ENCODE measurements at regions not wholly inside any gene's neighbourhood (a gene's known extent, or its start where the extent isn't known, plus 50 kb on each side); places are given as distances from the start of the nearest gene placed in this dataset.
"Not testable (repeated sequence)": the region's sequence is repeated elsewhere in the genome, so short reads cannot be mapped to it uniquely, and the experiment has no call there.

DNA sequence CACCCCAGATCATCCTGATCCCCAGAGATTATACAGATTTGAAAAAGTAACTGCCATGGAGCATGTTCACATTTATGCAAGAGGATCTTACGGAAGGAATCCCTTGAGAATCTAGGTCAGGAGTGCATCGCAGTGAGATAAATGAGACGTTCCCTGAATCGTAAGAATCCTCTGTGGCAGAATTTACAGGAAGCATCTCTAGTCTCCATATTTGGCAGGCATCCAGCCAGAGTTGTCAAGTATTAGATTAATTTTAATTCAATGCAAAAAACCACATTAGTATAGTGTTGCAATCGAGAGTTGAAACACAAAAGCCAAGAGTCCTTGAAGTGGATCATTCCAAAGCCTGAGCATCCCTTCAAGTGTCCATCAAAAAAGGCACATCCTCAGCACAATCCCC is 100.8 kb downstream of the RRAGC start:
- DNase-seq (ENCODE audit: low read depth, low spot score) = no peak

- DNase-seq (ENCODE audit: low read depth, low spot score) = no peak
Observed at GRCh38 chr1:38746941-38747600, 112.5 kb downstream of the RRAGC start.

GRCh38 chr1:38746402-38746935 is 113.1 kb downstream of the RRAGC start:
- DNase-seq (ENCODE audit: low read depth, low spot score) = no peak

- no peak for DNase-seq (ENCODE audit: low read depth, low spot score)
Observed at GRCh38 chr1:38745476-38746401, 113.8 kb downstream of the RRAGC start.

DNA sequence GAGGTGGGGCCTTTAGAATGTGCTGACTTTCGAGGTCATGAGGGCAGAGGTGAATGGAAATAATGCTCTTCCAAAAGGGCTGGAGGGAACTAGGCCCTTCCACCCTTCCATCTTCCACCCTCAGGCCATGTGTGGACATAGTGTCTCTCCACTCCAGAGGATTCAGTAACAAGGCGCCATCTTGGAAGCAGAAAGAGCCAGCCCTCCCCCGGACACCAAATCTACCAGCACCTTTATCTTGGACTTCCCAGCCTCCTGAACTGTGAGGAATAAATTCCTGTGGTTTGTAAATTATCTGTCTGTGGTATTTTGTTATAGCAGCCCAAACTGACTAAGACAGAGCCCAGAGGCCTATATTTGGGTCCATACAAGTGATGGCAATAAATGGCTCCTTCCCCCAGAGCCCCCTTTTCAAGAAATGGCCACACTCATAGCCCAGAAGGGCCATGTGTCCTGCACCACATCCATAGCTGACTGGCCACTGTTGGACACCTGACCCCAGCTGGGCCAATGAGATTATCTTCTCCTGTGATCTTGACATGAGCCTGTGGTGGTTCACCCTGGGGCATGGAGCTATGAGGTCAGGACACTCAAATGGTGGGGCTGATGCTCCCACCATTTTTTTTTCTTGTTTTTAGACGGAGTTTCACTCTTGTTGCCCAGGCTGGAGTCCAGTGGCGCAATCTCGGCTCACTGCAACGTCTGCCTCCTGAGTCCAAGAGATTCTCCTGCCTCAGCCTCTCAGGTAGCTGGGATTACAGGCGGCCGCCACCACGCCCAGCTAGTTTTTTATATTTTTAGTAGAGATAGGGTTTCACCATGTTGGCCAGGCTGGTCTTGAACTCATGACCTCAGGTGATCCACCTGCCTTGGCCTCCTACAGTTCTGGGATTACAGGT is 114.9 kb downstream of the RRAGC start:
- DNase-seq (ENCODE audit: low read depth, low spot score) = no peak

- DNase-seq (ENCODE audit: low read depth, low spot score) = no peak
Observed at GRCh38 chr1:38743184-38743583, 116.4 kb downstream of the RRAGC start.

DNA sequence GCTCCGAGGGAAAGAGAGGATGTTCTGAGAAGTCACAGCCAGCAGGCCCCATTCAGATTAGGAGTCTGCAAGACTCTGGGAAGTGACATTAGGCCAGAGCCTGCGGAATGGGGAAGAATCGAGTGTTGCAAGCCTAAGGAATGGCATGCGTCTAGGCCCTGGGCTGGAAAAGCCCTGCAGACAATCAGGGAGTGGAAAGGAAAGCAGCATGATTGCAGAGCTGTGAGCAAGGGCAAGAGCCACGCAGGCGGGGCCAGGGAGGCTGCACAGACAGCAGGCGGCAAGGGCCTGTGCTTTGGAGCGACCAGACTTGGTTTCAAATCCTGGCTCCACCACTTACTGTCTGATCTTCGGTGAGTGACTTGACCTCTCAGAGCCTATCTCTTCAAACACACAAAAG is 118.2 kb downstream of the RRAGC start:
- no peak for DNase-seq (ENCODE audit: low read depth, low spot score)

- no peak for DNase-seq (ENCODE audit: low read depth, low spot score)
Observed at GRCh38 chr1:38740487-38740886, 119.1 kb downstream of the RRAGC start.

DNA sequence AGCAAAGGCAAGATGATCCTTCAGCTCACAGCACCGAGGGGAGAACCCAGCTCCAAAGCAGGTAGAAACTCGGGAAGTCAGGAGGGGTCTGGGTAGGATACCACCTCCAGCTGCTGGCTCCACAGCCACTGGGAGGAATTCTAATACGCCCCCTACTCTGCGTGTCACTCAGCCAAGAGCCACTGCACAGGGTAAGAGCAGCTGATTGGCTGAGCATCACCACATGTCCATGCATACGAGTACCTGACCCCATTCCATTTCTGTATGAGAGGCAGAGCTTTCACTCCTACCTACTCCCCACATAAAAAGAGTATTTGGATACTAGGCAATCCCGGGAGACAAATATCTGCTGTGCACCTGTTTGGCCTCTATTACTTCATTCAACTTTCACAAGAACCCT is 121.4 kb downstream of the RRAGC start:
- no peak for DNase-seq (ENCODE audit: low read depth, low spot score)

GRCh38 chr1:38736399-38736798 is 123.2 kb downstream of the RRAGC start:
- no peak for DNase-seq (ENCODE audit: low read depth, low spot score)

- no peak for DNase-seq (ENCODE audit: low read depth, low spot score)
Observed at GRCh38 chr1:38735651-38736161, 123.9 kb downstream of the RRAGC start.

DNA sequence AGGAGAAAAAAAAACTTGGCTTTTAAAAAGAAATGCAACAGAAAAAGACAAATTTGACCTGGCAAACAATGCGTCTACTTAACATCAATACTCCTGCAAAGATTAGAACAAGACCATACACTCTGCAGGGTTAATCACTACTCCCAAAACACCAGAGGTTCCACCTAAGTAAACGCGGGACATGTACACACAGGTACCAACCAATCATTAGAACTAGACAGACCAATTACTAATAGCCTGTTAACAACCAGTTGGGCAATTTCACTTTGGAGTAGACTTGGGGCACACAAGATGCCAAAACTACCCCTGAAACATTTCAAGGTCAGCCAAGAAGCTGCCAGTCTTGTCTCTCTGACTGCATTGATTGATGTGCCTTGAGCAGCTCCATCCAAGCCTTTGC is 125.8 kb downstream of the RRAGC start:
- DNase-seq (ENCODE audit: low read depth, low spot score) = no peak

- DNase-seq (ENCODE audit: low read depth, low spot score) = no peak
Observed at GRCh38 chr1:38730511-38731397, 128.8 kb downstream of the RRAGC start.

- DNase-seq (ENCODE audit: low read depth, low spot score) = no peak
Observed at GRCh38 chr1:38728585-38728908, 131.0 kb downstream of the RRAGC start.

- no peak for DNase-seq (ENCODE audit: low read depth, low spot score)
Observed at GRCh38 chr1:38727684-38728584, 131.6 kb downstream of the RRAGC start.

DNA sequence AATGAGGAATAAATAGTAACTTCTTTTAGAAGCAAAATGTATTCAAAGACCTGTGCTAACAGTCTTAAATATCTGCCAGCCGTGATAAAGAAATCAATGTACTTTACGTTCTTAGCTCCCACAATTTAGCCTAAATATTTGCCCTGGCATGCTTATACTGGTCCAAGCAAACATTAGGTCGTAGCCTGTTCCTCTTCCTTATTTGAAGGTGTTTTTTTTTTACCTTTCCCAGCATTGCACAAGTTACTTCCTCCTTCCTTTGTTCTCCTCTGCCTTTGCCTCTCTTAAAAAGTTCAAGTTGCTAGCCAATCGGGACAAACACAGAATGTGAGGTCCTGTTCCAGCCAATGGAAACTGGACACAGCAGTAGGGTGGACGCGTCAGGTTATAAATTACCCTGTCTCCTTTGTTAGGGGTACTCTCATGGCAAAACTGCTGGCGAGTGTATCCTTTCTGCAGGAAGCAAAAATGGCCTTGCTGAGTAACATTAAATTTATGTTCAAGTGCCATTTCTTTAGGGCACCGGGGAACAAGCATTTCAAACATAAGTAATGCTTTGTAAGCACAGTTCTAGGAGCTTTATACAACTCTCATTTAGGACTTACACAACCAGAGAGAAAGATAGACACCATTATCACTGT is 134.1 kb downstream of the RRAGC start:
- not testable (repeated sequence) for DNase-seq (ENCODE audit: low read depth, low spot score)

DNA sequence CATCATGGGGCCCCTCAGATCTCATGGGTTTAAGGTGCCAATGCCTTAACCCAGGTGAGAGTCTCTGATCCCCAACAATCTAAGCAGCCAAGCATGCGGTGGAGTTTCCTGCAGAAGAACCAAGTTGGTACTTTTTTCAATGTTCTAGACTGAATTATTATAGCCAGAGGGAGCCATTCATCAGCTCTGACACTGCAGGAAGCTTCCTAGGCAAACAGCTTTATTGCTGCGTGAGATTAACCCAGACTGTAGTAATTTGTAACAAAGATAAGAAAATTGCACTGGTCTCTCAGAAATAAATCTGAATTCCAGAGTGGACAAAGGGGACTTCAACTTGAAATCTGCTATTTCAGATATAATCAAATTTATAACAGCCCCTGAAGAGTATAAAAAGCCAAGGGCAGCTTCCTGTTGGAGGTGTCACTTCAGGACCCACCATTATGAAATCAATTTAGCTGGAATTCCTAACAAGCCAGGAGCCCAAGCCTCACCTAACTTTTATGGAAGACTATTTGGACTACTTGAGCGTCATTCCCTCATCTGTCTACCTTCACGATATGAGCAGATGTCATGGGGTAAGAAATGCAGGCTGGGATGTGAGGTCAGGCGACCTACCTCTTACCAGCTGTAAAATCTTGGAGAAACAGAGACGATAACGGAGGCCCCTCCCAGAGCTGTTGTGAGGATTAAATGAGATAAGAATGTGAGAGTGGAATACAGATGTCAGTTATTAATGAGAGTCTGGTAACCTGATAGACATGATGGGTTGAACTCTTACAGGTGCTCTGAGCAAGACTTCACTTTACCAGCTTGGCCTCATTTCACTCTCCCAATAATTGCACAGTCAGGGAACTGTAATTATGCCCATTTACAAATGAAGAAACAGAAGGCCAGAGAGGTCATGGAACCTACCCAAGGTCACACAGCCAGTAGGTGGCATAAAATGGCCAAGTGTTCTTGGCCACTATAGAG is 135.1 kb downstream of the RRAGC start:
- no peak for DNase-seq (ENCODE audit: low read depth, low spot score)

GRCh38 chr1:38721816-38722215 is 137.8 kb downstream of the RRAGC start:
- DNase-seq (ENCODE audit: low read depth, low spot score) = no peak

Data from activated CD4-positive, CD25-positive, alpha-beta regulatory T cell treated with anti-CD3 and anti-CD28 coated beads, Interleukin-2, amount 50 U/mL, for 16 hours (primary cell).